RWPE2 (cell line): ENCODE measurements at regions not wholly inside any gene's neighbourhood (a gene's known extent, or its start where the extent isn't known, plus 50 kb on each side); places are given as distances from the start of the nearest gene placed in this dataset.

Experiments used
- ATAC-seq: fragments of 200-7000 bp; cut with Tn5 transposase; 3 replicates; pipeline ENCODE4 v1.9.1; 2021; ENCODE audit warnings: low read depth
- DNase-seq: peaks from one replicate; pipeline ENCODE4 v3.0.0-alpha.2; 2020; ENCODE audit warnings: low spot score
- H3K27ac ChIP-seq: fragments of 450-650 bp; 2 replicates; pipeline ENCODE4 v1.5.1; 2017; ENCODE audit warnings: mild to moderate bottlenecking; ENCODE audit not compliant: poor library complexity, severe bottlenecking
- H3K27me3 ChIP-seq: fragments of 250-450 bp; sonication (Bioruptor Pico); 2 replicates; pipeline ENCODE4 v1.5.1; 2021; ENCODE audit warnings: mild to moderate bottlenecking, moderate library complexity; ENCODE audit not compliant: insufficient read depth, poor library complexity, severe bottlenecking
- H3K36me3 ChIP-seq: fragments of 250-450 bp; sonication (Bioruptor Pico); 2 replicates; pipeline ENCODE4 v1.5.1; 2020; ENCODE audit warnings: low read depth, mild to moderate bottlenecking, moderate library complexity
- H3K4me1 ChIP-seq: fragments of 250-450 bp; sonication (Bioruptor Pico); 2 replicates; pipeline ENCODE4 v1.5.1; 2021; ENCODE audit warnings: mild to moderate bottlenecking, moderate library complexity; ENCODE audit not compliant: insufficient read depth, poor library complexity, severe bottlenecking
- H3K4me3 ChIP-seq: fragments of 250-450 bp; sonication (Bioruptor Pico); 2 replicates; pipeline ENCODE4 v1.5.1; 2021; ENCODE audit warnings: mild to moderate bottlenecking, moderate library complexity; ENCODE audit not compliant: severe bottlenecking
- H3K9me3 ChIP-seq: fragments of 250-450 bp; sonication (Bioruptor Pico); 2 replicates; pipeline ENCODE4 v1.5.1; 2021; ENCODE audit warnings: mild to moderate bottlenecking, moderate library complexity; ENCODE audit not compliant: severe bottlenecking
- CTCF ChIP-seq: fragments of 450-650 bp; IDR thresholded peaks from one replicate; pipeline ENCODE4 v1.5.1; 2017; ENCODE audit warnings: mild to moderate bottlenecking, moderate library complexity; ENCODE audit not compliant: poor library complexity, severe bottlenecking

GRCh38 chr2:136557203-136557602, 208.1 kb upstream of the THSD7B start:
- ATAC-seq (no peak), DNase-seq (no peak)
- H3K4me3 ChIP-seq = no peak overlapping the region
- no peak for TF ChIP-seq CTCF
- no peaks in the 10 kb centered on the region for H3K36me3 ChIP-seq
- H3K27ac ChIP-seq = no peak overlapping the region
- no peaks in the 10 kb centered on the region for H3K9me3 ChIP-seq
- no peaks in the 10 kb centered on the region for H3K4me1 ChIP-seq
- H3K27me3 ChIP-seq = no peaks in the 10 kb centered on the region

- Histone ChIP-seq H3K4me3 (no peak overlapping the region), H3K36me3 (no peaks in the 10 kb centered on the region), H3K4me1 (no peaks in the 10 kb centered on the region), H3K27ac (no peak overlapping the region), H3K27me3 (no peaks in the 10 kb centered on the region), H3K9me3 (no peaks in the 10 kb centered on the region)
- TF ChIP-seq CTCF = no peak
- DNase-seq (no peak), ATAC-seq (no peak)
Measured at GRCh38 chr2:136550181-136550580, 215.2 kb upstream of the THSD7B start.

GRCh38 chr2:136539355-136539754, 226.0 kb upstream of the THSD7B start:
- Histone ChIP-seq H3K9me3 (no peaks in the 10 kb centered on the region), H3K4me1 (no peaks in the 10 kb centered on the region), H3K36me3 (no peaks in the 10 kb centered on the region), H3K27me3 (no peaks in the 10 kb centered on the region), H3K4me3 (no peak overlapping the region), H3K27ac (no peak overlapping the region)
- no peak for ATAC-seq
- TF ChIP-seq CTCF = no peak
- DNase-seq = no peak

DNA sequence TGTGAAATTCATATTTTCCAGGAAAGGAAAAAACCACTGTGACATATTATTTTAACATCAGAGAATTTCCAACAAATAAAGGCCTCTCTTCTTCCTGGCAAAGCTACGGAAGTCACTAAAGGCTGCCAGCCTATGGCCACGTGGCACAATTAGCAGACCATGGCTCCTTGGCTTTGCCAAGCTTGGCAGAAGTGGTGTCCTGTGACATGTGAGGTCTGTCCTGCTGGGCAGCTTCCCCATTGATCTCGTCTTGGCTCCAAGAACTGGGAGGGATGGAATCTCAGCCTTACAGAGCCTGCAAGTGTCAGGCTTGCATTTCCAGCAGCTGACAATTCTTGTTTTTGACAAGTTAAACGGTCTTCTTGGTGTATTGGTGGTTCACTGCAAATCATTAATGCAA, 226.9 kb upstream of the THSD7B start:
- Histone ChIP-seq H3K9me3 (no peaks in the 10 kb centered on the region), H3K4me1 (no peaks in the 10 kb centered on the region), H3K4me3 (no peak overlapping the region), H3K27me3 (no peaks in the 10 kb centered on the region), H3K27ac (no peak overlapping the region), H3K36me3 (no peaks in the 10 kb centered on the region)
- ATAC-seq (no peak), DNase-seq (no peak)
- TF ChIP-seq CTCF = no peak

GRCh38 chr2:136534811-136535210, 230.5 kb upstream of the THSD7B start:
- TF ChIP-seq CTCF = no peak
- no peak for DNase-seq

More at GRCh38 chr2:136534811-136535210, 230.5 kb upstream of the THSD7B start:
- no peak overlapping the region for H3K27ac ChIP-seq
- no peak for ATAC-seq
- no peak overlapping the region for H3K4me3 ChIP-seq
- H3K27me3 ChIP-seq = no peaks in the 10 kb centered on the region
- H3K4me1 ChIP-seq = no peaks in the 10 kb centered on the region
- H3K36me3 ChIP-seq = no peaks in the 10 kb centered on the region
- H3K9me3 ChIP-seq = no peaks in the 10 kb centered on the region
